CD14-positive monocyte (primary cell): ENCODE measurements at regions not wholly inside any gene's neighbourhood (a gene's known extent, or its start where the extent isn't known, plus 50 kb on each side); places are given as distances from the start of the nearest gene placed in this dataset.

Source experiments
- DNase-seq, 3 donors: peaks; one replicate each; pipeline ENCODE4 v3.0.0-alpha.2; 2011 to 2022
- H2AFZ ChIP-seq: 2 replicates; pipeline ENCODE4 v1.6.0; 2012; ENCODE audit warnings: mild to moderate bottlenecking, low read depth, low read length, inconsistent platforms; ENCODE audit not compliant: insufficient read depth, poor library complexity, severe bottlenecking
- H3K27ac ChIP-seq, 2 donors: 1 replicate in 1 of 2; 2 replicates in 1 of 2; pipeline ENCODE4 v1.5.1; 2012 to 2013; ENCODE audit warnings: low read length in 2 of 2, control low read depth in 1 of 2, inconsistent platforms in 1 of 2, low read depth in 1 of 2, mild to moderate bottlenecking in 1 of 2
- H3K27me3 ChIP-seq, 2 donors: one replicate each; pipeline versions ENCODE4 v1.6.0 to v1.6.1; 2011 to 2013; ENCODE audit warnings: low read length in 2 of 2; ENCODE audit not compliant: control insufficient read depth in 2 of 2, insufficient read depth in 2 of 2
- H3K36me3 ChIP-seq, 2 donors: replicated peaks in 1 of 2; 1 replicate in 1 of 2; 2 replicates in 1 of 2; pipeline versions ENCODE4 v1.5.1 to v1.6.1; 2012 to 2013; ENCODE audit warnings: low read length in 2 of 2, control low read depth in 1 of 2, inconsistent platforms in 1 of 2, mild to moderate bottlenecking in 1 of 2; ENCODE audit not compliant: insufficient read depth in 2 of 2, control insufficient read depth in 1 of 2
- H3K4me1 ChIP-seq, 2 donors: 1 replicate in 1 of 2; 2 replicates in 1 of 2; pipeline versions ENCODE4 v1.5.1 to v1.6.1; 2012 to 2013; ENCODE audit warnings: low read length in 2 of 2, control low read depth in 1 of 2, inconsistent platforms in 1 of 2, mild to moderate bottlenecking in 1 of 2, moderate library complexity in 1 of 2; ENCODE audit not compliant: insufficient read depth in 2 of 2, control insufficient read depth in 1 of 2
- H3K4me2 ChIP-seq: replicated peaks from 2 replicates; pipeline ENCODE3; 2012; ENCODE audit warnings: low read length, moderate library complexity, mild to moderate bottlenecking; ENCODE audit not compliant: poor library complexity, severe bottlenecking; ENCODE audit errors: extremely low read depth
- H3K4me3 ChIP-seq, 3 experiments: fragments of 200-600 bp in 1 of 3; sonication (generic) in 1 of 3; replicated peaks in 1 of 3; 1 replicate in 2 of 3; 2 replicates in 1 of 3; pipeline ENCODE4 v1.5.1; 2011 to 2013; ENCODE audit warnings: low read length in 3 of 3, mild to moderate bottlenecking in 3 of 3, control low read depth in 2 of 3, low read depth in 2 of 3, inconsistent platforms in 1 of 3, moderate library complexity in 1 of 3
- H3K79me2 ChIP-seq: 2 replicates; pipeline ENCODE4 v1.6.0; 2012; ENCODE audit warnings: mild to moderate bottlenecking, control low read depth, inconsistent platforms, low read length, moderate library complexity; ENCODE audit not compliant: insufficient read depth
- H3K9ac ChIP-seq: 2 replicates; pipeline ENCODE4 v1.6.0; 2017; ENCODE audit warnings: low read length, mild to moderate bottlenecking; ENCODE audit not compliant: insufficient read depth, poor library complexity, severe bottlenecking
- H3K9me3 ChIP-seq, 2 donors: replicated peaks in 1 of 2; 1 replicate in 1 of 2; 2 replicates in 1 of 2; pipeline versions ENCODE4 v1.5.1 to v1.6.1; 2012 to 2013; ENCODE audit warnings: low read length in 2 of 2, control low read depth in 1 of 2; ENCODE audit not compliant: control insufficient read depth in 1 of 2, insufficient read depth in 1 of 2
- H4K20me1 ChIP-seq: 2 replicates; pipeline ENCODE4 v1.6.0; 2012; ENCODE audit warnings: mild to moderate bottlenecking, low read length, control low read depth, moderate library complexity; ENCODE audit not compliant: insufficient read depth
- H3K27ac Mint-ChIP-seq, 7 donors: one replicate each; pipeline ENCODE4 v1.8.0; 2020; ENCODE audit warnings: mild to moderate bottlenecking in 7 of 7, mixed read lengths in 7 of 7, moderate library complexity in 6 of 7, inconsistent platforms in 2 of 7
- H3K27me3 Mint-ChIP-seq, 3 donors: one replicate each; pipeline ENCODE4 v1.8.0; 2021 to 2022; ENCODE audit warnings: low read depth in 3 of 3, mild to moderate bottlenecking in 3 of 3, mixed read lengths in 3 of 3, moderate library complexity in 3 of 3, inconsistent platforms in 1 of 3
- H3K36me3 Mint-ChIP-seq, 2 donors: one replicate each; pipeline ENCODE4 v1.8.0; 2020; ENCODE audit warnings: mixed read lengths in 2 of 2, inconsistent platforms in 1 of 2, mild to moderate bottlenecking in 1 of 2
- H3K4me1 Mint-ChIP-seq: one replicate; pipeline ENCODE4 v1.8.0; 2020; ENCODE audit warnings: mild to moderate bottlenecking, mixed read lengths
- H3K4me3 Mint-ChIP-seq, 2 donors: one replicate each; pipeline ENCODE4 v1.8.0; 2020; ENCODE audit warnings: mild to moderate bottlenecking in 2 of 2, mixed read lengths in 2 of 2, moderate library complexity in 1 of 2
- H3K9me3 Mint-ChIP-seq, 7 donors: one replicate each; pipeline ENCODE4 v1.8.0; 2020 to 2022; ENCODE audit warnings: mixed read lengths in 7 of 7, mild to moderate bottlenecking in 6 of 7, moderate library complexity in 6 of 7, inconsistent platforms in 2 of 7
- CTCF ChIP-seq: fragments of 200-600 bp; IDR thresholded peaks from one replicate; pipeline ENCODE4 v1.8.0; 2022; ENCODE audit warnings: antibody characterized with exemption, mild to moderate bottlenecking
- WGBS: methylation state at CpG from one replicate; pipeline ENCODE4 v1.1.5; 2013; ENCODE audit warnings: missing lambda C conversion rate; ENCODE audit not compliant: insufficient coverage; 5-methylcytosine and 5-hydroxymethylcytosine counted together
- intact Hi-C, 2 donors: fragments of 100-400 bp; cut with micrococcal nuclease; formaldehyde crosslinking; loops; one replicate each; pipeline versions ENCODE4 v1.15.0 to v1.15.1; 2023

GRCh38 chr7:131964203-131964602, 407.8 kb upstream of the PODXL start:
- peaks cover 6 to 12% (median 6%) of the 10 kb centered on the region in 3 donors for H3K27me3 Mint-ChIP-seq
- Histone ChIP-seq H2AFZ (no peak overlapping the region), H3K4me1 (no peaks in the 10 kb centered on the region), H3K27ac (no peak overlapping the region), H3K4me2 (no peak overlapping the region), H3K9ac (no peak overlapping the region), H4K20me1 (no peaks in the 10 kb centered on the region), H3K36me3 (no peaks in the 10 kb centered on the region), H3K79me2 (no peaks in the 10 kb centered on the region), H3K9me3 (no peaks in the 10 kb centered on the region), H3K27me3 (no peaks in the 10 kb centered on the region), H3K4me3 (no peak overlapping the region)
- no peak overlapping the region for H3K27ac Mint-ChIP-seq
- no peak for DNase-seq
- intact Hi-C loops: no loop called here
- H3K9me3 Mint-ChIP-seq: peaks cover 0 to 1% (median 0%) of the 10 kb centered on the region in 7 donors
- WGBS: no CpG with 5 or more reads among the region's 7 CpGs
- TF ChIP-seq CTCF: no peak
- H3K4me3 Mint-ChIP-seq: no peak overlapping the region
- no peaks in the 10 kb centered on the region for H3K36me3 Mint-ChIP-seq
- H3K4me1 Mint-ChIP-seq: no peaks in the 10 kb centered on the region

GRCh38 chr7:131961054-131961680, 404.7 kb upstream of the PODXL start:
- Mint-ChIP-seq H3K4me1 (no peaks in the 10 kb centered on the region), H3K27ac (no peak overlapping the region), H3K27me3 (peaks cover 5 to 7% (median 6%) of the 10 kb centered on the region in 3 donors), H3K36me3 (no peaks in the 10 kb centered on the region), H3K9me3 (peaks cover 0 to 1% (median 0%) of the 10 kb centered on the region in 7 donors), H3K4me3 (no peak overlapping the region)
- Histone ChIP-seq H3K4me3 (no peak overlapping the region), H3K27ac (no peak overlapping the region), H3K27me3 (no peaks in the 10 kb centered on the region), H3K4me2 (no peak overlapping the region), H2AFZ (no peak overlapping the region), H3K79me2 (no peaks in the 10 kb centered on the region), H3K36me3 (no peaks in the 10 kb centered on the region), H3K9me3 (no peaks in the 10 kb centered on the region), H4K20me1 (no peaks in the 10 kb centered on the region), H3K9ac (no peak overlapping the region), H3K4me1 (no peaks in the 10 kb centered on the region)
- DNase-seq: no peak
- intact Hi-C loops: no loop called here
- WGBS: 87% methylated on average over 9 of the region's 11 CpGs
- TF ChIP-seq CTCF: no peak
